NCI-H446 (cell line): ENCODE measurements at regions not wholly inside any gene's neighbourhood (a gene's known extent, or its start where the extent isn't known, plus 50 kb on each side); places are given as distances from the start of the nearest gene placed in this dataset.
A peak's percentile ranks its signal among the peaks of the same experiment; 100 is the strongest.

Source experiments
- DNase-seq, 2 experiments: peaks; one replicate each; lab custom pipeline; 2025; lab: John Stamatoyannopoulos, UW

DNA sequence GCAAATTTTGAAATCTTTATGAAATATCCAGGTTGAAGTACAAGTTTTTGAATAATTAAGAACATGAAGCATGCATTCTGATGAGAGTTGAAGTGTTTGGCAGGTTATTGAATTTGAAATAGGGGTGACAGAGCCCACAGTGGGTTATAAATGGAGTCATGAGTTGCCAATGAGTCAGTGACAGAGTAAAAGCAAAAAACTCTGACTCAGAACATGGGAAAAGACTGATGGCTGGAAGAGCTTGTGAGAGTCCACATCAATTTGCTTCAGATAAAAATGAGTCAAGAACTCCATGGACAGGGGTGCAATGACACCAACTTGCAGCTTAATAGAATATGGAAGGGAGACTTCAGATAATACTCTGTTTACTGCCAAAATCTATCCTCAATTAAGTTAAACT, 105.3 kb downstream of the SLC6A15 start:
- DNase-seq = no peak

DNA sequence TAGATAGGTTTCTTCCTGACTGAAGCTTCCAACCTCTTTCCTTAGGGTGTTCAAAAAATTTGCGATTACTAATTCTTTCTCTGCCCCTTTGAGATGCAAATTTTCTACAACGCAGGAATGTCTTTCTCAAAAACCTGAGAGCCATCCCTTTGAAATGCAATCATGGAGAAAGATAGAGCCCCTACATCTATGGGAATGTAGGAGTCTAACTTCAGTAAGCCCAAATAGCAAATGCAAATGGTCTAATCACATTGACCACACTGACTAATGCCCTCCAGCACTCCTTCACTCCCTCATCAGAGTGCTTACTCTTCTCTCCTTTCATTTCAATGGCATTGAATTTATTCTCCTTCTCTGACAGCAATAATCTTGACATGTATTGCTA, 107.1 kb downstream of the SLC6A15 start:
- no peak for DNase-seq

DNA sequence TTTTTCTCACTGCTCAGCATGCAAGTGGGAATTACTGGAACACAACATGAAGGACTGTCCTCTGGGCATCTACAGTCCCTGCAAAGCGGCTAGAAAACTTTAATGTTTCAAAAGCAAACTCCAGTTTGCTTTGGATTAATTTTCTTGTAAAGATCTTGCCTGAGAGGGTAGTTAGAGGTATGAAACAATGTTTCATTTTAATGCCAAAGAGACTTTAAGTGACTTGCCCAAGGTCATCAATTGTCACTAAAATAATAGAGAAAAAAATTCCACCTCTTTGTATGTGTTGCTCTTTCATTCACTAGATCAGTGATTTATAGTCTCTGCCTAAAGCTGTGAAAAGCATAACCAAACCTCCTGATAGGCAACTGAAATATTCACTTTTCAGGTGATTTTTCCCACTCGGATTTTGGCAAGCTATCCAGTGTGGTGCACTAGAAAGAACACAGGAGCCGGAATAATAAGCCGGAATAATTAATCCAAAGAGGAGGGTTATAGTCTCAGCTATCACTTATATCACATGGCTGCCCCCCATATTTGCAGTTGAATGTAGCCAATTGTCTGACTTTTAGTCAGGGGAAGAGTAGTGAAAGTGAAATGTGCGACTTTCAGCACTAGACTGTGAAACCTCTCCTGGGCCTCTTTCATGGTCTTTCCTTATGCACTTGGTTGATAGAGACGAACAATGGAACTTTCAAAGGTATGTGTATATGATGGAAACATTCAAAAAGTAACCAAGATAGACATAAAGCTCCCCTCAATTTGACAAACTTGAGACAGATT, 107.7 kb downstream of the SLC6A15 start:
- no peak for DNase-seq

DNA sequence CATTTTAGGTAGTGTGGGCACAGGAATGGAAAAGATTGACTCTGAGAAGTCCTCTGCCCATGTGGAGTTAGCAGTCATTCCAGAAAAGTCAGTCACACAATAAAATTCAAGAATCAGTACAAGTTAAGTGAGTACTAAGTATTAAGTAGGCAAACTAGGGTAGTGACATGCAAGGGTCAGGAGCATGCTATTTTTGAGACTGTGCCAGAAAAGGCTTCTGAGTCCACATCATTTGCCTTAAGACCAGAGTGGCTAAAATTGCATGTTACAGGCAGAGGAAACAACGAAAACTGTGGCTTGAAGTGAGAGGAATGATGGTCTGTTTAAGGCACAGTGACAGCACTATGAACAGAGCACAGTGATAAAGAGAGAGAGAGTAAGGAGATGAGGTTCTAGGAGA, 108.9 kb downstream of the SLC6A15 start:
- DNase-seq = no peak

DNA sequence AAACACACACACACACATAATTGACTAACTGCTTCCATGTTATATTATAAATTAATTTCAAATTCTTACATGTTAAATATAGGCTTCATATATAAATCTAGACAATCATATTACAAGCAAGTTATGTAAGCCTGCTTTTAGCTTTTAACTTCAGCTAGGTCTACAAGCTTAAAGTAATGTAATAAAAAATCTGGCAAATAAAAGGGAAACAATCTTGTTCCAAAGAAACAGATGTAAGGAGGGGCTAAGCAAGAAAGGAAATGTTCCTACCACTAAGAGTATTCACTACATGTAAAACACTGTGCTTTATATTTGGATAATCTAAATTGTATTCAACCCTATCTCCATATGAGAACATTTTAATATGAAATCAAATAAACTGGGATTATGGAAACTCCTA, 110.4 kb downstream of the SLC6A15 start:
- DNase-seq = no peak

DNA sequence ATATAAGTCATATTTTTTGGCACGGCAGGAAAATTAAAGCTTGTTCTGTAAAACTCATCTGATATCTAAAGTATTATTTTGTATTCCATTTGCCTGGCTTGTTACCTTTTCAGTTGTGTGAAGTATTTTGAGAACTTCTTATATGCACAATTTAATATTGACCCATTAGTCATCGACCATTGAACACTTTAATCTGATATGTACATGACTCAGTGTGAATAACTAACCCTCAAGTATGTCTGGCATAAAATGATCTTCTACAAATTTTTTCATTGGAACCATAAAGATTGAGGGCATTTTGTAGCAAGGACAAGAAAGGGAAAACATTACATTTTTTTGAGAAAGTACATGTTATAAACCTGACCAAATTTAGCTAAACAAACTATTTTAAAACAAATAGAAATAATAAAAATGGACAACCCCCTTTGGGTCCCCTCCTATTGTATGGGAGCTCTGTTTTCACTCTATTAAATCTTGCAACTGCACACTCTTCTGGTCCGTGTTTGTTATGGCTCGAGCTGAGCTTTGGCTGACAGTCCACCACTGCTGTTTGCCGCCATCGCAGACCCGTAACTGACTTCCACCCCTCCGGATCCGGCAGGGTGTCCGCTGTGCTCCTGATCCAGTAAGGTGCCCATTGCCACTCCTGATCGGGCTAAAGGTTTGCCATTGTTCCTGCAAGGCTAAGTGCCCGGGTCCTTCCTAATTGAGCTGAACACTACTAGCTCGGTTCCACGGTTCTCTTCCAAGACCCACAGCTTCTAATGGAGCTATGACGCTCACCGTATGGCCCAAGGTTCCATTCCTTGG, 118.8 kb downstream of the SLC6A15 start:
- no peak for DNase-seq

DNA sequence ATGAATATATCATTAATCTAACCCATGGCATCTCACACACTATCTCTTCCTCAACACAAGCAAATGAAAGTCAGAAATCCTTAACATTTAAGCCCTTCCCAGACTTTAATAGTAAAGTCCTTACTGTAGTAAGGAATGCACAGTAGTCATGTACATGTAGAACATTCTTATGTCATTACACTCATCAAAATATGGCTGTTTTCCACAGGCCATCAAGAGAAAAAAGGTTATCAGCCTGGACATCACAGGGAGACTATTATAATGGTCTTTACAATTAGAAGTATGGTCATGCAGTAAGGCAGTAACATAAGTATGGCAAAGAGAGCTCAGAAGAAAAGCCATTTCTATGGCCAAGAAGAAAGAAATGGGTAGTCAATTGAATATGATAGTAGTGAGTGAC, 121.2 kb downstream of the SLC6A15 start:
- no peak for DNase-seq

DNA sequence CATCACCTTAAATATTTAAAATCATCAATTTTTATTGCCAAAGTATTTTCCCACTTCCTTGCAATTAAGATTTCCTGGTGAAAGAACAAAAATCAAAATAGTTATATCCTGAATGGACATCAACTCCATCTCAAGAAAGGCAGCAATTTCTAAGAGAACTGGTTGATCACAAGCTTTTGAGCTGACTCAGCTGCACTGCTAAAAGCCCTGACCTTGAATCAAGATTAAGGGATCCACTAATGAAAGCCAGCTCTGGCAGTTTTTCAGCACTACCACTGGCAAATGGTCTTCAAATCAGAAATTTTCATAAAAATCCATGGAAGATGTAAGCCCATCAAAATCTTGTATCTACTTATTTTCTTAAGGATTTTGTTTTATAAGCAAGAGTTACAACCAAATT, 123.4 kb downstream of the SLC6A15 start:
- DNase-seq = no peak

DNA sequence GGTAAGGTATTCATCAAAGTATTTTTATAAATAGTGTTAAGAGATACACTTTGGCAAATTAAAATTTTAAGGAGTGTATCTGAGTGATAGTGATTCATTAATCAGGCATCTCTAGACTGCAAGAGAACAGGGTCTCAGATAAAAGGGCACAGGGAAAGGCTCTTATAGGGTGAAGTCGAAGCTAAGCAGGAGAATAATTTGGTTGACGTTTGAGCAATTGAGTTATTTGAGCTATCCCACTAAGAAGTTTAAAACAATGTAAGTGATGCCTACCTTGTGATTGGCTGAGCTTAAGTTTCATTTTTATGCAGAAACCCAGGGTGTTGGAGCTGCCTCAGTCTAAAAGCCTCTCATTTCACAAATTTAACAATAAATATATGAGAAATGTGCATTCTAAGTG, 125.3 kb downstream of the SLC6A15 start:
- no peak for DNase-seq

DNA sequence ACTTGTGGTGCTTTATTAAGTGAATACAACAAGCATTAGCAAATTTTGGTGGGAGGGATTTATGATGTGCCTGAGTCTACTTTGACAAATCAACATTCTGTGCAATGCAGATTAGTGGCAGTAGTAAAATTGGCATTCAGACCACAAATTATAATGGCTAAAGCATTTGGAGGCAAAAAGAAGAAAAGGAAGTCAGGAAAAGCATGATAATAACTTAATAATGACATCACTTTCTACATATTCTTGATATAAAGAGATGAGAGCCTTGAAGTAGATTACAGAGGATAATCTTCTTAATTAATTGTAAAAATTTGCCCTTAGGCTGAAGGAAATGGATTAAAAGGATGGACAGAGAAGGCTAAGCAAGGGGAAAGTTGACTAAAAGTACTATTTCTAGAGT, 126.0 kb downstream of the SLC6A15 start:
- DNase-seq = no peak

DNA sequence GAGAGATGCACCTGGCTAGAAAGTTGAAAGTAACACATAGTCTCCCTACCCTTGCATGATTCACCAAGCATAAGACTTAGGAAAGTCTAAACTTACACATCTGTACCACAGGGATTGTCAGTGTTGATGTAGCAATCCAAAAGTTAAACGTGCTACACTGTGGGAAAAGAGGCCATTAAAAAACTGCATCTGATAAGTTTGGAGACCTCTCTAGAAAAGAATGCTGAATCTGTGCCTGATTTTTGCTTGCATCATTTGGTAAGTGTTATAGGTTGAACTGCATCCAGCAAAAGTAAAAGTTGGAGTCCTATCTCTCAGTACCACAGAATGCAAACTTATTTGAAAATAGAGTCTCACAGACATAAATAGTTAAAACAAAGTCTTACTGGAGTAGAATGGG, 126.6 kb downstream of the SLC6A15 start:
- DNase-seq = no peak

DNA sequence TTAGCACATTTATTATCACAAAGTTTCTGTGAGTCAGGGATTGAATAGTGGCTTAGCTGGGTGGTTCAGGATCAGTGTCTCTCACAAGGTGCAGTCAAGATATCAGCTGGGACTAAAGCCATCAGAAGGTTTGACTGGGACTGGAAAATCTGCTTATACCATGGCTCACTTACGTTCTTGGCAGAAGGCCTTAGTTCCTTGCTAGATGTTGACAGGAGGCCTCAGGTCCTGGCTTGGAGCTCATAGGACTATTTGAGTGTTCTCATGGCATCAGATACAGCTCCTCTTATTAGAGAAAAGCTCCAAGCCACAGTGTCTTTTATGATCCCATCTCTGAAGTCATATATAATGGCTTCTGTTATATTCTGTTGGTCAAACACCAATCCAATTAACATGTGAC, 127.3 kb downstream of the SLC6A15 start:
- DNase-seq = peak; percentile 39 to 76

DNA sequence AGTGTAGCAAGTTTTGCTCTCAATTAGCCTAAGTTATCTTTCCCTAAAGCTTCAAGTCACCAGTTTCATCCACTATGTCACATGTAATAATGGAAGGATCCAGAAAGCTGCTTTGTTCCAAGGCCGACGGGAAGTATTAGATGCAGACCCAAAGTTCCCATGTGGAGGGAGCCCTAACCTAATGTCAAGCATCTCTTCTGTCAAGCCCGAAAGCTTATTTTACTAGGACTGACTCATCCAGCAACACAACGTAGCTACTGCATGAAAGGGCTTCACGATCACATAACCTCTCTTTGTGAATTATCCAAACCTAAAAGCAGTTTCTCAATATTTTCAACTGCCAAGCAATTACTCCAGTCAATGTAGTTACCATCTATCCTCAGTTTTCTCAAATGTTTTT, 133.4 kb downstream of the SLC6A15 start:
- DNase-seq = no peak

DNA sequence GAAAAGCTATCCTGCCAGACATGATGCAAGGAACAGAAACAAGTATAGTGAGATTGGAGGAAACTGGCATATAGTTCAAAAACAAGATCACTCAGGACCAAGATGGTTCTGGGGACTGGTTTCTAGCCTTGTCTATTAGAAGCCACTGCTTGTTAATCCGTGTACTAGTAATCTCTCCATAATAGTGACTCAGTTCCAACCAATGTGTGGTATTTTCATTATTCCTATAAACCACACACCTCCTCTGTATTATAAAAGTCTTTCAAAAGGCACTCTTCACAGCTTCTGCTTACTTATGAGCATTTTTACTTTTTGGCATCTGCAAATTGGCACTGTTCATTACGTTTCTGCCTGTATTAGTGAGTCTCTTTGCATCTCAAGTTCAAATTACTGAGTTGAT, 140.3 kb downstream of the SLC6A15 start:
- no peak for DNase-seq

DNA sequence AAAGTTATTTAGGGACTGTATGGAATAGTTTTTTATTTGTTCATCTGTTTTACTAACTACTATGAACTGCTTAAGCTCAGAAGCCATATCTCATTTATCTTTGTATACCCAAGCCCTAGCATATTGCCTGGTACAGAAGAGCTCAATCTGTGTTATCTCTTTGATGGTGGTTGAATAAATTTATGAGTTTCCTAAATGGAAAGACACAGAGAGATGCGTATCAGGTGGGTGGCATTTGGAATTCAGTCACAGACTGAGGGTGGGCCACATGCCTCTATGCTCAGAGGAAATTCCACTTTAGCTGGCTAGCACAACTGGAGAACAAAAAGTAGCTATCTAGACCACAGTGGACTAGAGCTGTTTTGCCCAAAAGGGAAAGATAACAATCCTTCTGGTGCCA, 145.5 kb downstream of the SLC6A15 start:
- no peak for DNase-seq

DNA sequence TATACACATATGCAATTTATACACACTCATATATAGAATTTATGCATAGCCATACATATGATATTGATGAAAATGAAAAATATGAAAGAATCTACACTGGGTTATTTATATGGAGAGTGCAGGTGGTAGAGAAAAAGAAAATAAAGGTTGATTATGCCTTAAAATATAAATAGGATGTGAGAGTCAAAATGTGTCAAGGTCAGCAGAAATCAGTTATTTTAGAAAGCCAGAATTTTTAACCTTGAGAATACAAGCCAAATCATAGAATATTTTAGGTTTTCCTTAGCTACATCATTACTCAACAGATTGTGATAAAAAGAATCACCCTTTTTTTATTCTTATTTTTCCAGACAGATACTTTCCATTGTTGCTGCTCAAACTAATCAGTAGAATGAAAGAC, 146.2 kb downstream of the SLC6A15 start:
- DNase-seq = no peak

DNA sequence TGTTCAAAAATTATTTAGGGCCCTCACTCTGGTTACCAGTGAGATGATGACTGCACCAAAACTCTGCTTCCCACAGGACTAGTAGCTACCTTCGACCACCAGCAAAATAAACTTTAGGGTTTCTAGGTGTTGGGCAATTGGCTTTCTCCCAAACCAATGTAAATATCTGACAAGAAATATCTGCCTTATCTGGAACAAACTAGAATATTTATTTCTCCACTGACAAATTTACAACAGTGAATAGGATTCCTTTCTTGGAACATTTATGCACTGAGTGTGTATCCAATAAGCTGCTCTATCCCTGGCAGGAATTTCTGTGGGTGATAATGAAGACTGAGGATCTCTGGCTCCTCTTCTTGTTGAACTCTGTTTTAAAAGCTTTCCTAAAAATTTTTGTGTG, 148.6 kb downstream of the SLC6A15 start:
- DNase-seq = no peak

DNA sequence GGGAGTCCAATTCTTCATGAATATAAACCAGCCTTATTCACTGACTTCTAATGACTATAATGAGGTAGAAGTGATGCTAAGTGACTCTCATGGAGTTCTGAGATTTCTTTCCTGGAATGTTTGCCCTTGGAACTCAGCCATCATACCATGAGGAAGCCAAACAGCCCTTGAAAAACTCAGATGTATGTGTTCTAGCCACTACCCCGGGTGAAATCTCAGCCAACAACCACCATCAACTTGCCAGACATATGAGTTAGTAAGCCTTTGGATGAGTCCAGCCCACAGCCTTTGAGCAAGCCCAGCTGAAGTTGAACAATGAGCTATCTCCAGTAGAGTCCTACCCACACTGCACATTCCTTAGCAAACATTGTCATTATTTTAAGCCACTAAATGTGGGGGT, 149.5 kb downstream of the SLC6A15 start:
- DNase-seq = peak; percentile 33 to 84

DNA sequence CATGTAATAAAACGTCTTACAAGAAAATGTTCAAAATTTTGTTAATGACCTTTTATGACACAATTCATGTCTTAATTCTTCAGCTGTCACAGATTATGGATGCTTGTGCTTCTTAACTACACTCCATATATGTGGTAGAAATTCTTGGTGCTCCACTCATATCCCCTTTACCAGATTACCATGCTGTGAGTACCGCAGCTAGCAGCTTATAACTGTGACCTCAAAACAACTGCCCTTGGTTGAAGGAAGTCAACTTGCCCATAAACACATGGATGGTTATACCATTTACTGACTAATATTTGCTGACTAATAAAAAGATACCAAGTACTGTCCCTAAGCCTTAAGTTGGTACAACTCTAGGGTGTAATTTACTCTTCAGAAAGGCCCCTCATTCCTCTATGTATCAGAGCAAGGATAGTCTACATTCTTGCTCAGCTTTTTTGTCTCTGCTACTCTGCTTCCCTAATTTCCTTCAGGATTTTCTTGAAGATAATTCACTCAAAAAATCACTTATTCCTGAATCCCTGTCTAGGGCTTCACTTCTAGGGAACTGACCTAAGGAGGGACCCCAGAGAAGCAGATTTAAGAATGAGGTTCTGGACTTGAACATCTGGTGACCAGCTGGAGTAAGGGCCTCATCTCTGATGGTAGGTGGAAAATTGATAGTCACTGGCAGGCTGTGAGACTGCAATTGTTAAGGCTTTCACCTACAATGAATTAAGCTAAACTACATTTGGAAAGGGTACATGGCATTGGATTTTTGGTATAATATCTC, 152.3 kb downstream of the SLC6A15 start:
- DNase-seq = no peak

DNA sequence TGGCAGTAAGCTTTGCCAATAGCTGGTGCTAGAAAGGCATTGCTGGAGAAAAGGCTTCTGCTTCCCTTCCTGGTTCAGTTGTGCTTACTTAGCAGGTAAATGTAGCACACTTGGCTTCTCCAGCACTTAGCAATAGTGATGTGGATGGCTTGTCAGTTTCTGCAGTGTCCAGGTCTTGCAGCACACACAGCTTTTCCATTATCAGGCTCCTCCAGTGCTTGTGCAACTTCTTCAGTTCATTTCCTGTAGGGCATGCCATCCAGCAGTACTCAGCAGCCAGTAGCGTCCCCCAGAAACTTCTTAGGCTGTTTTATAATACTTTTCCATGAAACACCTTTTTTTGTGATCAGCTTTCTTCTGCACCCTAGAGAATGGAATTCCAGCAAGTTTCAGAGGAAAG, 154.6 kb downstream of the SLC6A15 start:
- no peak for DNase-seq

DNA sequence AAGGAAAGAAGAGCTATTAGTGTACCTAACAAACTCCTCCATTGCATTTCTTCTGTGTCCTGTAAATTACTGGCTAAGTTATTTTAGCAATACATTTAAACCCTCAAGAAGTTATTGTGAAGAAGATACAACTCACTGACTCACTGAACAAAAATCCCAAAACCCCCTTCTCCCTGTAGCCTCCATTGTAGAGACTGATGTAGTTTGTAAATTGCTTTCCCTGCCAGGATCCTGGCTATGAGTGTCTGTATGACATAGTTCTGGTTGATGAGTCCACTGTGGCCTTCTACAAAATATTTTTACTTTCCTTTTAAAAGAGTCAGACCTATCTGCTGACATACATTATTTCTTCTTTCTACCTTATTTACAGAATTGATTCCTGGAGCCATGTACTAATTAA, 155.6 kb downstream of the SLC6A15 start:
- DNase-seq = no peak

DNA sequence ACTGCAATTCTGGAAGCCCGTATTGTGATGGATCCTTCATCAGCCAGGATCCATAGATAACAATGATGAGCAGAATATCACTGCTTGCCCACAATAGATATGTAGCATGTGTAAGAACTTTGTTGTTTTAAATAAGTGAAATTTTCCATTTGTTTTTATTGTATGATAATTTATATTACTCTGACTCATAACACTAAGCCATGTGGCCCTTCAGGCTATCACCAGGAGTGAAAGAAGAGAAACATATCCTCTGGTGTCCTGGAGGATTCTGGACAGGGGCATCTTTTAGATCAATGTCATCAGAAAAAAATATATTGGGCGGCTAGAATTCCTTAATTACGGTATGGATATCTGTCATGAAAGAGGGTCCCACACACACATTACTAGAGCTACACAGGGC, 167.5 kb downstream of the SLC6A15 start:
- DNase-seq = no peak

DNA sequence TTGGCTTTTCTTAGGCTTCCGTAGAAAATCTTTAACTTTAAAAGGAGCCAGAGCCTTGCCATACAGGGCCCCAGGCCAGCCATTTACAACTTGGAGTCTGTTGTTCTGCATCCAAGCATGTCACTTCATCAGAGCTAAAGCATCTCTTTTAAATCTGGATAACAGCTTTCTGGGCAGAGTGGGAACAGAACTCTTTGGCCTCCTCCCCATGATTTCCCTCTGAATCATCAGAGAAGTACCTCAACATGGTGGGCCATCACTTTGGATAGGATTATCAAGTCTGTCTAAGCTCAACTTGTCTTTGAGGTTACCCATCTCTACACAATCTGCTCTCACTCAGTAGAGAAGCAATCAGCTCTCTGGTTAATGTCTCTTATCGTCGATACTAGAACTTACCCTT, 170.9 kb downstream of the SLC6A15 start:
- DNase-seq = peak; percentile 20 to 68
